ENCODE measurements at regions not wholly inside any gene's neighbourhood (a gene's known extent, or its start where the extent isn't known, plus 50 kb on each side); places are given as distances from the start of the nearest gene placed in this dataset.

DNA sequence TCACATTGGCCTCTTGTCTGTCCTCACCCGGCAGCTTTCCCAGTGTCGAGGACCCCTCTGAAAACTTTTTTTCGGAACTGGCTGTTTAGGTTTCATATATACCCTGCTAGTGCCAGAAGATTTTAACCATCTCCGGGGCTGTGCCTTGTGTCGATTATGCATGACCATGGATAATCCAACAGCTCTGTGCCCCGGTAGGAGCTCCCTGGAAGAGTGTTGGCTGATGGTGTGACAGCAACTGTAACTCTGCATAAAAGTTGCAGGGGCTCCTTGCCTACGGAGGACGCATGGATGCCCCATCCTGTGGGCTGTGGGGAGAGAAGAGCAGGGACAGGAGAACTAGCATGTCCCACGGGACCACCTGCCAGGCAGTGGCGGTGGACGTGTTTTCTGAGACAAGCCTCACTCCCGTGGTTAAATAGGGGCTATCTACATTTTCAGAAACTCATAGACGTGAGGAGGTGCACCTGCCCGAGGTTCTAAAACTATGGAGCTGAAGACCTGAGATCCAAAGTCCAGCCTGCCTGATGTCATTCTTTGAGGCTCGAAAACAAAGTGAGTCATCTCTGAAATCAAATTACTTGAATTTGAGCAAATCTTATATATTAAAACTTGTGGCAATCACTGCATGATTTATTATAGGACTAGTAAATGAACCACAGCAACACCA, 437.2 kb upstream of the HS6ST1 start:
- TF ChIP-seq CTCF (conservative IDR thresholded peaks at IDR 0.05; ENCODE audit: low read depth, low read length) = no peak
- no peak for TF ChIP-seq EZH2 (IDR thresholded peaks at IDR 0.05; ENCODE audit: borderline replicate concordance, low read depth, low read length, poor library complexity, severe bottlenecking)

Measured in A673 (cell line).